Erythroblast (primary cell): ENCODE measurements at regions not wholly inside any gene's neighbourhood (a gene's known extent, or its start where the extent isn't known, plus 50 kb on each side); places are given as distances from the start of the nearest gene placed in this dataset.

Experiments
- GATA1 ChIP-seq: IDR thresholded peaks from 2 replicates; pipeline ENCODE4 v1.6.1; 2011; ENCODE audit warnings: low read depth, mild to moderate bottlenecking, control low read depth, low read length, moderate library complexity
- POLR2A ChIP-seq: IDR thresholded peaks from 2 replicates; pipeline ENCODE4 v1.6.1; 2011; ENCODE audit warnings: mild to moderate bottlenecking, low read length

- TF ChIP-seq POLR2A (no peak), GATA1 (no peak)
Observed at GRCh38 chr2:139867601-139868226, 1087.5 kb upstream of the NXPH2 start.
